IPS-18c (cell line): ENCODE measurements at regions not wholly inside any gene's neighbourhood (a gene's known extent, or its start where the extent isn't known, plus 50 kb on each side); places are given as distances from the start of the nearest gene placed in this dataset.

Experiments
- H3K4me3 ChIP-seq: 2 replicates; pipeline ENCODE4 v1.7.0; 2013; ENCODE audit warnings: low read depth, mild to moderate bottlenecking, low read length, moderate library complexity; ENCODE audit not compliant: insufficient read depth
- H3K9me3 ChIP-seq: one replicate; pipeline ENCODE4 v1.6.1; 2013; ENCODE audit warnings: mild to moderate bottlenecking, low read length, moderate library complexity; ENCODE audit not compliant: control insufficient read depth, insufficient read depth

- H3K9me3 ChIP-seq, result no peaks in the 10 kb centered on the region
- no peak overlapping the region for H3K4me3 ChIP-seq
Measured at GRCh38 chr1:30418939-30419720, 304.3 kb downstream of the MATN1 start.

- Histone ChIP-seq H3K4me3 (no peak overlapping the region), H3K9me3 (no peaks in the 10 kb centered on the region)
Measured at GRCh38 chr1:30418061-30418938, 305.1 kb downstream of the MATN1 start.

DNA sequence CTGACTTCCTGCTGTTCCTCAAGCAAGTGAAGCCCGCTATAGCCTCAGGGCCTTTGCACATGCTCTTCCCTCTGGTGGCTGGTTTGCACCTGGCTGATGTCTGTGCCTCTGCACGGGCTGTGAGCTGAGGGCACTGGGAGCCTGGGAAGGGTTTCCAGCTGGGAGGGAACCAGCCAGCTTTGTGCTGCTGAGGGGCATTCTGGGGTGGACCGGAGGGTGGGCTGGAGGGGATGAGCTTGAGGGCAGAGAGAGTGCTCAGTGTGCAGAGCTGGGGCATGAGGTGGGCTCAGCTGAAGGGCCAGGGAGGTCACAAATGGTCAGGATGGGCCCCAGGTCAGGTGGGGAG is 305.7 kb downstream of the MATN1 start:
- Histone ChIP-seq H3K9me3 (no peaks in the 10 kb centered on the region), H3K4me3 (no peak overlapping the region)

DNA sequence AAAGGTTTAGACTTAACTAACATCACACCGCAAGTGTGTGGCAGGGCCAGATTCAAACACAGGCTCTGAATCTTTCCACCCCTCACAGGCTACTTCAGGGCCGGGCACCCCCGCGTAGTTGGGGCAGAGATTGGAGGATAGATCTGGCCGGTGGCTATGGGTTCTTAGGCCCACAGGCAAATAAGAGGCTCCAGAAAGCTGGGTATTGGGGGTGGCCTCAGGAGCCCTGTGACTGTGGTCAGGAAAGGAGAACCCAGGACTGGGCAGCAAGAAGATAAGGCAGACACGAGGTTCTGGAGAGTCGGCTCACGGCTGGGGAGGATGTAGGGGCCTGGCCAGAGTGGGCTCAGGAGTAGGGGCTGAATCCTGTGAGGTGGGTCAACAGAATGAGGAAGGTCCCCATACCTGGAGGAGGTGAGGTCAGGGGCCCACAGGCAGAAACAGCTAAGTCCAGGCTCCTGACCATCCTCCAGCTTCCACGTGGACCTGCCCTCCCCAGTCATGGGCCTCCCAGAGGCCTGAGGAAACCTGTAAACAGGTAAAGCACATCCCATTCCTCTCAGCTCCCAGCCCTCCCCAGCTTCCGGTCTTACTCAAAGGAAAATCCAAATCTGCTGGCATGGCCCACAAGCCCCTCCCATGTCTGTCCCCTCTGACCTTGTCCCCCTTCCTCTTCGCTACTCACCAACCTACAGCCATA is 306.2 kb downstream of the MATN1 start:
- Histone ChIP-seq H3K4me3 (no peak overlapping the region), H3K9me3 (no peaks in the 10 kb centered on the region)

GRCh38 chr1:30416221-30416820 is 307.1 kb downstream of the MATN1 start:
- Histone ChIP-seq H3K9me3 (no peaks in the 10 kb centered on the region), H3K4me3 (no peak overlapping the region)

- Histone ChIP-seq H3K4me3 (no peak overlapping the region), H3K9me3 (no peaks in the 10 kb centered on the region)
Measured at GRCh38 chr1:30415171-30415940, 308.0 kb downstream of the MATN1 start.

DNA sequence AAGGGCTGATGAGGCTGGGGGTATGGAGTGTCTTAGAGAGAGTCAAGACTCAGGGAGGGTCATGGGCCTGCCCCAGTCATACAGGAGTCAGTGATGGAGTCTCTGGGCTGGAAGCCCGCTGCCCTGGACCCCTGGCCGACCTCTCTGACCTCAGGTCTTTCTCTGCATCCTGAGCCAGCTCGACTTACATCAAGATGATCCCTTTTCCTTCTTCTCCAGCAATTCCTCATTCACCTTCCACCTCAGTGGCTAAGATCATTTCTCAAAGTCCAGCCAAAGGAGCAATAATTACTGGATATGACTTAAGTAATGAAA is 308.6 kb downstream of the MATN1 start:
- no peaks in the 10 kb centered on the region for H3K9me3 ChIP-seq
- H3K4me3 ChIP-seq, result no peak overlapping the region

- H3K4me3 ChIP-seq, result no peak overlapping the region
- no peaks in the 10 kb centered on the region for H3K9me3 ChIP-seq
Measured at GRCh38 chr1:30414086-30414850, 309.1 kb downstream of the MATN1 start.

DNA sequence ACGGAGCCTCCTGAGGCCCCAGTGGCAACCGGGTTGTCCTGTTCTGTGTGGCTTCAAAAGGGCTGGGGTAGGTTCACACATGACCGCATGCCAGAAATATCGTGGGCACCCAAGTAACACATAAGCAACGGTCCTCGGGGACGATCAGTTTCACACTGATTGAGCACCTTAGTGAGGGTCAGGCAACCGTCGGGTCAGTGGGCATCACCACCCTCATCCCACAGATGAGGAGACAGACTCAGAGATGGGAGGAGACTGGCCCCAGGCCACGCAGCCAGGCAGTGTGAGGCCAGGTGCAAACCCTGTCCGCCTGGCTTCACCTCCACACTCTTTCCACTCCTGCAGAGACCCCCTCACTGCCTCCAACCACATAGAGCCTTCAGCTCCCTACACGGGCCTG is 309.8 kb downstream of the MATN1 start:
- H3K4me3 ChIP-seq, result no peak overlapping the region
- H3K9me3 ChIP-seq, result no peaks in the 10 kb centered on the region

DNA sequence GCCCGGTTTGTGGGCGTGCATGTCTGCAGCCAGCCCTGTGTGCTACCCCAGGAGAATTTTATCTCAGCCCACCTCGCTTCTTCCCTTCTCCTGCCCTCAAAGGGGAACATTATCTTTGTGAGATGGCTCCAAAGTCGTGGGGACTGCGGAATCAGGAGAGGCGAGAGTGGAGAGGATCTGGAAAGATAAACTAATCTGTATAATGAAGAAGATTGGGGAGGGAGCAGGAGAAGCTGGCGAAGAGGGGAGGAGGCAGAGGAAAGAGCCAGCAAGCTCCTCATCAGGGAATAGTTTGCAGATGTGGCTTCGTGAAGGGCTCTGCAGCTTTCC is 310.3 kb downstream of the MATN1 start:
- H3K9me3 ChIP-seq, result no peaks in the 10 kb centered on the region
- no peak overlapping the region for H3K4me3 ChIP-seq

DNA sequence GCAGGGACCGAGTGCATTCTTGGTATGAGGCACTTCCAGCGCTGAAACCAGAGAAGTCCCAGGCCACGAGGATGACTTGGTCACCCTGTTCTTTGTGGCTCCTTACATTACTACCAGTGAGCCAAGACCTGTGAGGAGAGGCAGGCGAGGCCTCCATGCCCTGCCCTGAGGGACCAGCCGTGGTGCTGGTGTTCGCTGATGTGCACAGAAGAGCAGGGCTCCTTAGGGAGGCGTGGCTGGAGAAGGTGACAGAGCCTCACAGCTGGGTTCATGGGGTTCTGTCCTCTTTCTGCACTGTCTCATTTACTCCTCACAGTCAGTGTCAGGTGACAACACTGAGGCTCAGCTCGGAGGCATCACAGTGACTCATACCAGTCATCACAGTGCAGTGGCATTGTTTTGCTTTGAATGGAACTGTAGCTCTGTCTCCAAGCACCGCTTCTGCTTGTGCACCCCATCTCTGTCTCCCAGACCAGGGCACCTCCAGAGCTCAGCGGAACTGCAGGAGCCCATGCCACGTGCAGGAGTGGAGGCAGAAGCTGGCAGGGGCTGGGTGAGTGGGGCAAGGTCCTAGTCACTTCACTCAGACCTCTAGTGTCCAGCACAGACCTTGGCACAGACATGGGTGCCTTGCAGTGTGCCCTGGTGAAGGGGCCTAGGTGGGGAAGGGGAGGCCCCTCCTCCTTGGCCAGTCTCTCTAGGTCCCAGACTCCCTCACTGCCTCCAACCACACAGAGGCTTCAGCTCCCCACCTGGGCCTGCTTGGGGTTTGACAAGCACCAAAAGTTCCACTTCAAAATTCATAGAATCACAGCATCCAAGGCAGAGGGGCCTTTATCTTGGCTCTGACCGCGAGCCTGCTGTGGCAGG is 310.9 kb downstream of the MATN1 start:
- no peaks in the 10 kb centered on the region for H3K9me3 ChIP-seq

GRCh38 chr1:30411206-30411605 is 312.2 kb downstream of the MATN1 start:
- Histone ChIP-seq H3K9me3 (no peaks in the 10 kb centered on the region), H3K4me3 (no peak overlapping the region)

More for the DNA sequence above, 310.9 kb downstream of the MATN1 start:
- H3K4me3 ChIP-seq, result no peak overlapping the region

GRCh38 chr1:30410153-30410851 is 313.1 kb downstream of the MATN1 start:
- no peaks in the 10 kb centered on the region for H3K9me3 ChIP-seq
- H3K4me3 ChIP-seq, result no peak overlapping the region

DNA sequence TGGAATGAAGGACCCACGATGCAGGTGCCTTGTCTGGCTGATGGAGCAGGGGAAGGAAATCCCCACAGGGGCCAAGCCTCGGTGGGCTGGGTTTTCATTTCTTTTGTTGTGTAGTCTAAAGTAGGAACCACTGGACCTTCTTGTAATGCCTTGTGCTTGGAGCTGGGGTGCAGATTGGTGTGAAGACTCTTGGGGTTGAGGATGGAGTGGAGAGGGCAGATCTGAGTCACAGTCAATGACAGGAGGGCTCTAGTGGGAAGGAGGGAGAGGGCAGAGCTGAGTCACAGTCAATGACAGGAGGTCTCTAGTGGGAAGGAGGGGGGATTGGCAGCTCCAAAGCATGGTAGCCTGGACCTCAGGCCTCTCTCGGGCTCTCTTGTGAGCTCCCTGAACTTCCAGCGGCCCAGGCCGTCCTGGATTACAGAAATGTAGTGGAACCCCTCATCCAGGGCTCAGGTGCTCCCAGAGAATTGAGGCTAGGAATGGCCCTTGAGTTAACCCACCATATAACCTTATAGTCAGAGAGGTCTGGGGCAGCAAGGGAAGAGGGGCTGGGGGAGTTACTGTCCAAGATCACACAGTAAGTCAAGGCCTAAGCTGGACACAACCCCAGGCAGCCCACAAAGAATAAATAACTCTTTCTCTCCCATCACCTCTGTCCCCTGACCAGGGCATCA is 313.8 kb downstream of the MATN1 start:
- H3K4me3 ChIP-seq, result no peak overlapping the region
- no peaks in the 10 kb centered on the region for H3K9me3 ChIP-seq
